ENCODE measurements at regions not wholly inside any gene's neighbourhood (a gene's known extent, or its start where the extent isn't known, plus 50 kb on each side); places are given as distances from the start of the nearest gene placed in this dataset.

DNA sequence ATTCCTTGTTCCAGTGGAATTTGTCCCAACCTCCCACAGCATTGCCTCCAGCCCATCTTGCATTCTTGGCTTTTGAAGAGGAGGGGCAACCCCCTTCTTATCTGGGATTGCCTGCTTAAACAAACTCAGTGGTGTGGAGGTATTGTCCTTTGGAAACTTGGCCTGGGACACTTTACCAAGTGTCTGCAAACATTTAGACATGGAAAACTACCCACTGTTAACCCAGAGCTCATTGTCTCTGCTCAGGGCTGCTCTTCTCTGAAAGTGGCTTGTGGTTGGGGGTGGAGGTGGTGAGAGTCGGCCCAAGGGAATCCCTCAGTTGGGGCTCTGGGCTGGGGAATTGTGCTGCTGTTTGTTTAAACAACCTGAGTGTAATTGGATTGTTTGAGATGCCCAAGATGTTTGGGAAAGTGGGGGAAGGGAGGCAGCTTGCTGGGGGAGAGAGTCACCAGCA lies 178.3 kb upstream of the GATA6 start:
- TF ChIP-seq EZH2 (IDR thresholded peaks at IDR 0.05; ENCODE audit: borderline replicate concordance, low read depth, low read length, severe bottlenecking) = no peak
- TF ChIP-seq, protein P1, sequence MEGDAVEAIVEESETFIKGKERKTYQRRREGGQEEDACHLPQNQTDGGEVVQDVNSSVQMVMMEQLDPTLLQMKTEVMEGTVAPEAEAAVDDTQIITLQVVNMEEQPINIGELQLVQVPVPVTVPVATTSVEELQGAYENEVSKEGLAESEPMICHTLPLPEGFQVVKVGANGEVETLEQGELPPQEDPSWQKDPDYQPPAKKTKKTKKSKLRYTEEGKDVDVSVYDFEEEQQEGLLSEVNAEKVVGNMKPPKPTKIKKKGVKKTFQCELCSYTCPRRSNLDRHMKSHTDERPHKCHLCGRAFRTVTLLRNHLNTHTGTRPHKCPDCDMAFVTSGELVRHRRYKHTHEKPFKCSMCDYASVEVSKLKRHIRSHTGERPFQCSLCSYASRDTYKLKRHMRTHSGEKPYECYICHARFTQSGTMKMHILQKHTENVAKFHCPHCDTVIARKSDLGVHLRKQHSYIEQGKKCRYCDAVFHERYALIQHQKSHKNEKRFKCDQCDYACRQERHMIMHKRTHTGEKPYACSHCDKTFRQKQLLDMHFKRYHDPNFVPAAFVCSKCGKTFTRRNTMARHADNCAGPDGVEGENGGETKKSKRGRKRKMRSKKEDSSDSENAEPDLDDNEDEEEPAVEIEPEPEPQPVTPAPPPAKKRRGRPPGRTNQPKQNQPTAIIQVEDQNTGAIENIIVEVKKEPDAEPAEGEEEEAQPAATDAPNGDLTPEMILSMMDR (IDR thresholded peaks at IDR 0.05; ENCODE audit: borderline replicate concordance, extremely low read depth, low read length, poor library complexity, severe bottlenecking) = no peak
